ENCODE measurements at regions not wholly inside any gene's neighbourhood (a gene's known extent, or its start where the extent isn't known, plus 50 kb on each side); places are given as distances from the start of the nearest gene placed in this dataset.

- H3K27ac ChIP-seq (ENCODE audit: control insufficient read depth, insufficient read depth, low read length) = no peak overlapping the region
- dilution Hi-C loops (cut with MboI; ENCODE audit: extremely low pct_ligation_motif_present, low sequenced_read_pairs) = no loop called here
- no peak overlapping the region for H3K4me2 ChIP-seq (ENCODE audit: control insufficient read depth, extremely low read depth, insufficient read depth, low read depth, low read length)
- H3K9ac ChIP-seq (ENCODE audit: control insufficient read depth, extremely low read depth, insufficient read depth, low read length) = no peak overlapping the region
- H3K36me3 ChIP-seq (ENCODE audit: control insufficient read depth in 2 of 2, extremely low read depth in 1 of 2, insufficient read depth in 2 of 2, low read length in 2 of 2) = no peaks in the 10 kb centered on the region
- no peak for DNase-seq (ENCODE audit: low read depth, low spot score)
- no peak overlapping the region for H2AFZ ChIP-seq (ENCODE audit: control insufficient read depth, low read length)
- no peaks in the 10 kb centered on the region for H4K20me1 ChIP-seq (ENCODE audit: control insufficient read depth, extremely low read depth, insufficient read depth, low read length)
- H3K79me2 ChIP-seq (ENCODE audit: control insufficient read depth, insufficient read depth, low read length) = no peaks in the 10 kb centered on the region
- no peaks in the 10 kb centered on the region for H3K27me3 ChIP-seq (ENCODE audit: control insufficient read depth, extremely low read depth, insufficient read depth, low read length)
- H3K9me1 ChIP-seq (ENCODE audit: control insufficient read depth, extremely low read depth, insufficient read depth, low read length) = no peaks in the 10 kb centered on the region
- FAIRE-seq = no peak
- TF ChIP-seq EZH2 (IDR thresholded peaks at IDR 0.05; ENCODE audit: low read length) (no peak), CTCF (optimal IDR thresholded peaks at IDR 0.05 in 1 of 3, IDR thresholded peaks at IDR 0.05 in 1 of 3, conservative IDR thresholded peaks at IDR 0.05 in 1 of 3; ENCODE audit: extremely low read depth in 1 of 3, insufficient read depth in 2 of 3, low read length in 3 of 3) (no peak)
- H3K4me1 ChIP-seq (ENCODE audit: control insufficient read depth, extremely low read depth, insufficient read depth, low read length) = no peaks in the 10 kb centered on the region
- no peak overlapping the region for H3K4me3 ChIP-seq (ENCODE audit: control insufficient read depth in 2 of 3, extremely low read depth in 1 of 3, insufficient read depth in 2 of 3, low read depth in 1 of 3, low read length in 3 of 3)
- H3K9me3 ChIP-seq (ENCODE audit: control insufficient read depth, low read depth, low read length) = no peaks in the 10 kb centered on the region
Observed at GRCh38 chr2:17182399-17182798, 335.8 kb downstream of the RAD51AP2 start.

GRCh38 chr2:17181051-17181752 lies 337.0 kb downstream of the RAD51AP2 start:
- Histone ChIP-seq H4K20me1 (ENCODE audit: control insufficient read depth, extremely low read depth, insufficient read depth, low read length) (no peaks in the 10 kb centered on the region), H3K79me2 (ENCODE audit: control insufficient read depth, insufficient read depth, low read length) (no peaks in the 10 kb centered on the region), H3K9me3 (ENCODE audit: control insufficient read depth, low read depth, low read length) (no peaks in the 10 kb centered on the region), H3K4me3 (ENCODE audit: control insufficient read depth in 2 of 3, extremely low read depth in 1 of 3, insufficient read depth in 2 of 3, low read depth in 1 of 3, low read length in 3 of 3) (no peak overlapping the region), H3K4me1 (ENCODE audit: control insufficient read depth, extremely low read depth, insufficient read depth, low read length) (no peaks in the 10 kb centered on the region), H3K4me2 (ENCODE audit: control insufficient read depth, extremely low read depth, insufficient read depth, low read depth, low read length) (no peak overlapping the region), H2AFZ (ENCODE audit: control insufficient read depth, low read length) (no peak overlapping the region), H3K27ac (ENCODE audit: control insufficient read depth, insufficient read depth, low read length) (no peak overlapping the region), H3K9ac (ENCODE audit: control insufficient read depth, extremely low read depth, insufficient read depth, low read length) (no peak overlapping the region), H3K36me3 (ENCODE audit: control insufficient read depth in 2 of 2, extremely low read depth in 1 of 2, insufficient read depth in 2 of 2, low read length in 2 of 2) (no peaks in the 10 kb centered on the region), H3K9me1 (ENCODE audit: control insufficient read depth, extremely low read depth, insufficient read depth, low read length) (no peaks in the 10 kb centered on the region), H3K27me3 (ENCODE audit: control insufficient read depth, extremely low read depth, insufficient read depth, low read length) (no peaks in the 10 kb centered on the region)
- TF ChIP-seq CTCF (optimal IDR thresholded peaks at IDR 0.05 in 1 of 3, IDR thresholded peaks at IDR 0.05 in 1 of 3, conservative IDR thresholded peaks at IDR 0.05 in 1 of 3; ENCODE audit: extremely low read depth in 1 of 3, insufficient read depth in 2 of 3, low read length in 3 of 3) (no peak), EZH2 (IDR thresholded peaks at IDR 0.05; ENCODE audit: low read length) (no peak)
- DNase-seq (ENCODE audit: low read depth, low spot score) = no peak
- dilution Hi-C loops (cut with MboI; ENCODE audit: extremely low pct_ligation_motif_present, low sequenced_read_pairs) = no loop called here
- FAIRE-seq = no peak
